Tibial nerve (tissue), 4 donors: ENCODE measurements at regions not wholly inside any gene's neighbourhood (a gene's known extent, or its start where the extent isn't known, plus 50 kb on each side); places are given as distances from the start of the nearest gene placed in this dataset.

ENCODE experiments used
- DNase-seq, 2 donors: peaks; one replicate each; pipeline ENCODE4 v3.0.0-alpha.2; 2019; ENCODE audit warnings: low spot score in 2 of 2
- H3K27ac ChIP-seq, 4 donors: fragments of 200-600 bp; sonication (generic) in 3 of 4; one replicate each; pipeline ENCODE4 v1.5.1; 2017 to 2019; ENCODE audit warnings: mild to moderate bottlenecking in 1 of 4
- H3K27me3 ChIP-seq, 2 donors: fragments of 200-600 bp; sonication (generic) in 1 of 2; one replicate each; pipeline versions ENCODE4 v1.5.1 to v1.6.0; 2017 to 2019
- H3K36me3 ChIP-seq, 3 donors: fragments of 200-600 bp; sonication (generic); one replicate each; pipeline ENCODE4 v1.5.1; 2018 to 2019
- H3K4me1 ChIP-seq, 4 donors: fragments of 200-600 bp; sonication (generic) in 3 of 4; one replicate each; pipeline ENCODE4 v1.5.1; 2017 to 2019
- H3K4me3 ChIP-seq, 4 donors: fragments of 200-600 bp; sonication (generic) in 3 of 4; one replicate each; pipeline ENCODE4 v1.5.1; 2017 to 2019; ENCODE audit warnings: mild to moderate bottlenecking in 1 of 4, moderate library complexity in 1 of 4
- H3K9me3 ChIP-seq, 4 donors: fragments of 200-600 bp; sonication (generic) in 3 of 4; one replicate each; pipeline ENCODE4 v1.5.1; 2017 to 2019
- EP300 ChIP-seq, 2 donors: sonication (generic); formaldehyde crosslinking; IDR thresholded peaks; one replicate each; pipeline ENCODE4 v1.6.1; 2017; ENCODE audit warnings: antibody characterized with exemption in 2 of 2, mild to moderate bottlenecking in 1 of 2
- POLR2A ChIP-seq, 2 donors: fragments of 450-650 bp; IDR thresholded peaks; one replicate each; pipeline ENCODE4 v1.6.1; 2017; ENCODE audit warnings: antibody characterized with exemption in 2 of 2, mild to moderate bottlenecking in 2 of 2, moderate library complexity in 2 of 2
- WGBS, 2 donors: methylation state at CpG; one replicate each; pipeline ENCODE4 v1.1.5; 2018; 5-methylcytosine and 5-hydroxymethylcytosine counted together
- TF ChIP-seq, protein P1 (sequence below), 5 experiments: fragments of 200-600 bp in 3 of 5; fragments of 450-650 bp in 2 of 5; sonication (generic) in 3 of 5; IDR thresholded peaks; one replicate each; pipeline ENCODE4 v1.5.1; 2016 to 2019; ENCODE audit warnings: antibody characterized with exemption in 5 of 5, mild to moderate bottlenecking in 3 of 5, moderate library complexity in 2 of 5

DNA sequence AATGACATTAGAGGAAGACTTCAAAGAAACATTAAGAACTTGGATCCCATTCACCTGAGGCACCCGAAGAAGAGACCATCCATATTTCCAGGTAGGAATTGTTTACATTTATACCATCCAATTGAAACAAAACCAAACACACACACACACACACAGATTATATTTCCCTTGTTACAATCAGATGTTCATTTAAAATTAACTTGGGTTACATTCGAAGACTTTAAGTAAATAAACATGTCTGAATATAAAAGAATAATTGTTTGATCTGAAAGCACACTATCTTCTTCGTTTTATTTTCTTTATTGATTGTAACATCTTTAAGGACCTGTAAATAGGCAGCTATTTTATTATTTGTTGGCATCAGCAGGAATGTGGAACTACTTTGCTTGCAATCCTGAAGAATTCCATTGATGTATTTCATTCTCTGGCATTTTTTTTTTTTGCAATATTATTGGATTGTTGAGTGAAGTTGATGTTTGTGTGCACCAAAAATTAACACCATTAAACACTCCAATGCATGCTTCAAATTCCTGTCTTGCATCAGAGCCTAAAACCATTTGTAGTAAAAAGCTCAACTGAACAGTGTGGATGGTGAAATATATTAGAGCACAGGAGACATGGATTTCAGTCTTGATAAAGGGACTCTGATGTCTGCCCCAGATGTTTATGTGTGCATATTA is 85.3 kb upstream of the FRY start:
- Histone ChIP-seq H3K4me1 (peaks cover 0 to 34% (median 10%) of the 10 kb centered on the region in 4 donors), H3K27me3 (no peaks in the 10 kb centered on the region), H3K4me3 (no peak overlapping the region), H3K9me3 (no peaks in the 10 kb centered on the region), H3K27ac (peak overlapping the region in 1 of 4 donors; percentile 11), H3K36me3 (no peaks in the 10 kb centered on the region)
- no peak for TF ChIP-seq POLR2A (IDR thresholded peaks at IDR 0.05)
- no peak for TF ChIP-seq EP300 (IDR thresholded peaks at IDR 0.05)
- TF ChIP-seq, protein P1, sequence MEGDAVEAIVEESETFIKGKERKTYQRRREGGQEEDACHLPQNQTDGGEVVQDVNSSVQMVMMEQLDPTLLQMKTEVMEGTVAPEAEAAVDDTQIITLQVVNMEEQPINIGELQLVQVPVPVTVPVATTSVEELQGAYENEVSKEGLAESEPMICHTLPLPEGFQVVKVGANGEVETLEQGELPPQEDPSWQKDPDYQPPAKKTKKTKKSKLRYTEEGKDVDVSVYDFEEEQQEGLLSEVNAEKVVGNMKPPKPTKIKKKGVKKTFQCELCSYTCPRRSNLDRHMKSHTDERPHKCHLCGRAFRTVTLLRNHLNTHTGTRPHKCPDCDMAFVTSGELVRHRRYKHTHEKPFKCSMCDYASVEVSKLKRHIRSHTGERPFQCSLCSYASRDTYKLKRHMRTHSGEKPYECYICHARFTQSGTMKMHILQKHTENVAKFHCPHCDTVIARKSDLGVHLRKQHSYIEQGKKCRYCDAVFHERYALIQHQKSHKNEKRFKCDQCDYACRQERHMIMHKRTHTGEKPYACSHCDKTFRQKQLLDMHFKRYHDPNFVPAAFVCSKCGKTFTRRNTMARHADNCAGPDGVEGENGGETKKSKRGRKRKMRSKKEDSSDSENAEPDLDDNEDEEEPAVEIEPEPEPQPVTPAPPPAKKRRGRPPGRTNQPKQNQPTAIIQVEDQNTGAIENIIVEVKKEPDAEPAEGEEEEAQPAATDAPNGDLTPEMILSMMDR (IDR thresholded peaks at IDR 0.05), result no peak
- 54 to 56% methylated on average over 3 of the region's 3 CpGs for WGBS, 2 donors
- DNase-seq, result no peak

DNA sequence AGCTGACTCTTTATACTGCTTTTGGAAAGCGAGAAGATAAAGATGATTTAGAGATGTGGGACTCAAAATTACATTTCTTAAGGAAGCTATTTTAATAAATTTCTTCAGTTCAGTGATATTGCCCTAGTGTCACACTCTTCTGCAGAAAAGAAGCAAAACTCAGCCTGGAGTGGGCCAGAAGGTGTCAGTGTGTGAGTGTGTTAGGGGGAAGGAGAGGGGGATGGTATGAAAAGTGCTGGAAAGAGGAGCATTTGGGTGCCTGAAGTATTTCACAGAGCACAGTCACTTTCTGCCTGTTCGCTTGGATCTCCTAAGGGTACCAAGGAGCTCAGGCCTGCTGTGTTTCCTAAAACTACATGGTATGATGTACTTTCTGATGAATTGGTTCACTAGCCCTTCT is 84.5 kb upstream of the FRY start:
- Histone ChIP-seq H3K27ac (no peak overlapping the region), H3K36me3 (no peaks in the 10 kb centered on the region), H3K27me3 (no peaks in the 10 kb centered on the region), H3K9me3 (no peaks in the 10 kb centered on the region), H3K4me3 (no peak overlapping the region), H3K4me1 (peaks cover 0 to 34% (median 10%) of the 10 kb centered on the region in 4 donors)
- no peak for TF ChIP-seq EP300 (IDR thresholded peaks at IDR 0.05)
- WGBS, 2 donors, result 92 to 94% methylated on average over 2 of the region's 2 CpGs
- no peak for DNase-seq

DNA sequence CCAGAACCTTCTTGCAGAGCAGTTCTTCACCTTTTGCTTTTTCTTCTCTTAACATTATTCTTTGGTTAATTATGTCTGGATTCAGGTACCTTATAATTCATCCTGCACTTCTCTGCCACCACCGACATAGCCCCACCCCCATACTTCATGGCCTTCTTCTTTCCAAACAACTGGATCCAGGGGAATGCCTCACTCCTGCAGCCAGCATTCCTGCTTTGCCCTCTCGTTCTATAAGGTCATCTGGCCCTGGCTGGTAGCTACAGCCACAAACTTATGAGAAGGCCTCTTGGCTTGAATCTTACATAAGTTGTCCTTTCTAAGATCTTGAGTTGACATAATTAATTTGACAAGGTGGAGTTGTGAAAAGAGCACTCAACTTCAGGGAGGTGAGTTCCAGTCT is 84.1 kb upstream of the FRY start:
- DNase-seq, result no peak
- Histone ChIP-seq H3K4me1 (peaks cover 0 to 34% (median 10%) of the 10 kb centered on the region in 4 donors), H3K36me3 (peaks cover 0 to 1% (median 0%) of the 10 kb centered on the region in 3 donors), H3K27ac (no peak overlapping the region), H3K27me3 (no peaks in the 10 kb centered on the region), H3K4me3 (no peak overlapping the region), H3K9me3 (no peaks in the 10 kb centered on the region)
- WGBS, 2 donors, result 59 to 68% methylated on average over 2 of the region's 2 CpGs
- no peak for TF ChIP-seq POLR2A (IDR thresholded peaks at IDR 0.05)
- TF ChIP-seq, protein P1 (IDR thresholded peaks at IDR 0.05), result no peak
- TF ChIP-seq EP300 (IDR thresholded peaks at IDR 0.05), result no peak

DNA sequence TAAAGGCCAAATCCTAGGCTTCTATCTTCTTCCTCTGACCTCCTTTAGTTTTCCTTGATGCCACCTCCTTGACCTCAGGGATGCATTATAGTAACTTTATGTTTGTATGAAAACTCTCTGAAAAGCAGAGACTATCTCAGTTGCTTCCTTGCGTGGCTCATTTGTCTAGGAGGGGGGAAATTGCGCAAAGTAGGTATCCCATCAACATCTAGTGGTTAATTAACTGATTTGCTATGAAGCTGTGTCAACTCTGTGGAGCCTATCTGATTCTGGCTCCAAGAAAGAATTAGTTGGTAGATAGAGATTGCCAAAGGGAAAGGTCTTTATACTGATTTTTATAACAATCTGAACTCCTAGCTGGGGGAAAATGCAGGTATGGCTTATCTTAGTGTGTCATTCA is 82.1 kb upstream of the FRY start:
- no peak overlapping the region for H3K27ac ChIP-seq
- H3K4me3 ChIP-seq, result no peak overlapping the region
- H3K36me3 ChIP-seq, result peaks cover 0 to 7% (median 0%) of the 10 kb centered on the region in 3 donors
- DNase-seq, result no peak
- no peaks in the 10 kb centered on the region for H3K9me3 ChIP-seq
- H3K4me1 ChIP-seq, result peaks cover 0 to 24% (median 10%) of the 10 kb centered on the region in 4 donors
- 90 to 93% methylated on average over 2 of the region's 2 CpGs for WGBS, 2 donors
- TF ChIP-seq EP300 (IDR thresholded peaks at IDR 0.05) (no peak), POLR2A (IDR thresholded peaks at IDR 0.05) (no peak)
- TF ChIP-seq, protein P1 (IDR thresholded peaks at IDR 0.05), result no peak
- H3K27me3 ChIP-seq, result no peaks in the 10 kb centered on the region

DNA sequence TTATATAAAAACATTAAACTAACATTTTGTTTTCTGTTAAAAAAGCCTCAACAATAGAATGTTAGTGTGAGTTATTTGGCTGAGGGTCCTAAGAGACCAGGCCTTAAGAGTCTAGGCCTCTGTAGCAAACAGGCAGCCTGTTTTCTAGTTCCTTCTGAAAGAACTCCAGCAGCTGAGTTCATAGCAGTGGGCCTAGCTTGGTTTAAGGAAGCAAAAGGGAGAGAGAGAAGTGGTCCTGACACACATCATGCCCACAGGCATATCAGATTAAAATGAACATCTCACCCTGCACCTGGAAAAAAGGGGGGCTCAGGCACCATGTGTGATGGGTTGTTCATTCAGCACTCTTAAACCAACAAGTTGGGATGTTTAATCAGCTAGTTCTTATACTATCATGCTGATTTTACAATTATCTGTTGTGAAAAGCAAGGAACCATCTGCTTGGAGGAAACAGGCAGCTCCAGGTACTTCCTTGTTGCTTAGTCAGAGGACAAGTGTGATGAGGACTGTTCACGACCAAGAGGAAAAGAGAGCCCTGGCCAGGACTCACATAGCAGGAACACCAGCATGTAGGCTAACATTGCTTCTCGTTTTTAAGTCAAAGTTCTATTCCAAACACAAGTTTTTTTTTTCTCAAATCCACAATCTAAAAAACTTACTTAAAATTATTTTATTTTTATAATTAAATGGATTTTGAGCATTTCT is 81.3 kb upstream of the FRY start:
- Histone ChIP-seq H3K9me3 (no peaks in the 10 kb centered on the region), H3K4me3 (no peak overlapping the region), H3K27ac (peak overlapping the region in 1 of 4 donors; percentile 25), H3K4me1 (peaks cover 0 to 17% (median 4%) of the 10 kb centered on the region in 4 donors), H3K27me3 (no peaks in the 10 kb centered on the region), H3K36me3 (peaks cover 0 to 7% (median 0%) of the 10 kb centered on the region in 3 donors)
- WGBS, 2 donors, result 67% methylated on average over 2 of the region's 2 CpGs
- TF ChIP-seq POLR2A (IDR thresholded peaks at IDR 0.05) (no peak), EP300 (IDR thresholded peaks at IDR 0.05) (no peak)
- TF ChIP-seq, protein P1 (IDR thresholded peaks at IDR 0.05), result no peak
- no peak for DNase-seq
